Gastroesophageal sphincter (tissue), 4 donors: ENCODE measurements at regions not wholly inside any gene's neighbourhood (a gene's known extent, or its start where the extent isn't known, plus 50 kb on each side); places are given as distances from the start of the nearest gene placed in this dataset.

Source experiments
- ATAC-seq: fragments of 150-250 bp; one replicate; pipeline ENCODE4 v1.9.1; 2016; ENCODE audit warnings: mild to moderate bottlenecking, moderate library complexity
- H3K27ac ChIP-seq, 4 donors: fragments of 200-600 bp; sonication (generic) in 3 of 4; 1 replicate in 3 of 4; 2 replicates in 1 of 4; pipeline ENCODE4 v1.5.1; 2016 to 2019
- H3K27me3 ChIP-seq: fragments of 200-600 bp; sonication (generic); one replicate; pipeline ENCODE4 v1.5.1; 2019
- H3K36me3 ChIP-seq, 2 donors: fragments of 200-600 bp; sonication (generic); one replicate each; pipeline ENCODE4 v1.5.1; 2019; ENCODE audit warnings: control low read depth in 1 of 2
- H3K4me1 ChIP-seq, 3 donors: fragments of 200-600 bp; sonication (generic); 1 replicate in 2 of 3; 2 replicates in 1 of 3; pipeline ENCODE4 v1.5.1; 2016 to 2019; ENCODE audit warnings: control low read depth in 2 of 3
- H3K4me3 ChIP-seq, 2 donors: fragments of 200-600 bp; sonication (generic); one replicate each; pipeline ENCODE4 v1.5.1; 2019; ENCODE audit warnings: mild to moderate bottlenecking in 1 of 2, moderate library complexity in 1 of 2
- H3K9me3 ChIP-seq, 3 donors: fragments of 200-600 bp; sonication (generic); one replicate each; pipeline ENCODE4 v1.5.1; 2017 to 2019; ENCODE audit warnings: control low read depth in 2 of 3
- EP300 ChIP-seq: sonication (generic); formaldehyde crosslinking; IDR thresholded peaks from one replicate; pipeline ENCODE4 v1.6.1; 2017; ENCODE audit warnings: antibody characterized with exemption, mild to moderate bottlenecking
- POLR2A ChIP-seq, 2 donors: fragments of 450-650 bp; IDR thresholded peaks; one replicate each; pipeline ENCODE4 v1.6.1; 2017; ENCODE audit warnings: antibody characterized with exemption in 2 of 2, mild to moderate bottlenecking in 2 of 2, moderate library complexity in 1 of 2
- POLR2AphosphoS5 ChIP-seq: sonication (generic); formaldehyde crosslinking; IDR thresholded peaks from one replicate; pipeline ENCODE4 v1.6.1; 2017; ENCODE audit warnings: antibody characterized with exemption
- WGBS, 2 donors: methylation state at CpG; one replicate each; pipeline ENCODE4 v1.1.5; 2018; ENCODE audit warnings: low coverage in 1 of 2; 5-methylcytosine and 5-hydroxymethylcytosine counted together
- TF ChIP-seq, protein P1 (sequence below), 4 experiments: fragments of 200-600 bp in 2 of 4; fragments of 450-650 bp in 2 of 4; sonication (generic) in 1 of 4; IDR thresholded peaks; one replicate each; pipeline ENCODE4 v1.5.1; 2017 to 2019; ENCODE audit warnings: antibody characterized with exemption in 4 of 4, mild to moderate bottlenecking in 2 of 4, moderate library complexity in 2 of 4

DNA sequence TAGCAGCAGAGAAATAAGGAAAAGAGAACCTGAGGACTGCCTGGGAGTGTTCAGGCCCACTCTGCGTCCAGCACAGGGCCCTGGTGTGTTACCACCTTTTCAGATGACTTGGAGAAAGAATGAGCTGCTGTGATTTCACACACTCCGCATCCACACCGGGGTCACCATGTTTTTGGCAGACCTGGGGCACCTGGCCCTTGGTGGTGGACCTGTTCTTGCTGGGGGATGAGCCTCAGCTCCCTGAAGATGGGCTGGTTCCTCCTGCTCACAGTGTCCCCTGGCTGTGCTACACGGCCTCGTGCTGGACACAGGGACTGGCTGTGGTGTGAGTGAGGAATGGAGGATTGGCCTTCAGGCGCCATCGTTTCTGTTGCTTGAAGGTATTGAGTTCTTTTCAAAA is 1381.4 kb downstream of the TBC1D22A start:
- ATAC-seq, result no peak
- Histone ChIP-seq H3K4me3 (no peak overlapping the region), H3K4me1 (no peaks in the 10 kb centered on the region), H3K9me3 (no peaks in the 10 kb centered on the region), H3K27ac (no peak overlapping the region), H3K27me3 (peaks cover 72% of the 10 kb centered on the region), H3K36me3 (no peaks in the 10 kb centered on the region)
- 80 to 91% methylated on average over 1 to 6 of the region's 7 CpGs for WGBS, 2 donors
- TF ChIP-seq POLR2A (IDR thresholded peaks at IDR 0.05) (no peak), POLR2AphosphoS5 (no peak), EP300 (no peak)
- TF ChIP-seq, protein P1, sequence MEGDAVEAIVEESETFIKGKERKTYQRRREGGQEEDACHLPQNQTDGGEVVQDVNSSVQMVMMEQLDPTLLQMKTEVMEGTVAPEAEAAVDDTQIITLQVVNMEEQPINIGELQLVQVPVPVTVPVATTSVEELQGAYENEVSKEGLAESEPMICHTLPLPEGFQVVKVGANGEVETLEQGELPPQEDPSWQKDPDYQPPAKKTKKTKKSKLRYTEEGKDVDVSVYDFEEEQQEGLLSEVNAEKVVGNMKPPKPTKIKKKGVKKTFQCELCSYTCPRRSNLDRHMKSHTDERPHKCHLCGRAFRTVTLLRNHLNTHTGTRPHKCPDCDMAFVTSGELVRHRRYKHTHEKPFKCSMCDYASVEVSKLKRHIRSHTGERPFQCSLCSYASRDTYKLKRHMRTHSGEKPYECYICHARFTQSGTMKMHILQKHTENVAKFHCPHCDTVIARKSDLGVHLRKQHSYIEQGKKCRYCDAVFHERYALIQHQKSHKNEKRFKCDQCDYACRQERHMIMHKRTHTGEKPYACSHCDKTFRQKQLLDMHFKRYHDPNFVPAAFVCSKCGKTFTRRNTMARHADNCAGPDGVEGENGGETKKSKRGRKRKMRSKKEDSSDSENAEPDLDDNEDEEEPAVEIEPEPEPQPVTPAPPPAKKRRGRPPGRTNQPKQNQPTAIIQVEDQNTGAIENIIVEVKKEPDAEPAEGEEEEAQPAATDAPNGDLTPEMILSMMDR (IDR thresholded peaks at IDR 0.05), result no peak

DNA sequence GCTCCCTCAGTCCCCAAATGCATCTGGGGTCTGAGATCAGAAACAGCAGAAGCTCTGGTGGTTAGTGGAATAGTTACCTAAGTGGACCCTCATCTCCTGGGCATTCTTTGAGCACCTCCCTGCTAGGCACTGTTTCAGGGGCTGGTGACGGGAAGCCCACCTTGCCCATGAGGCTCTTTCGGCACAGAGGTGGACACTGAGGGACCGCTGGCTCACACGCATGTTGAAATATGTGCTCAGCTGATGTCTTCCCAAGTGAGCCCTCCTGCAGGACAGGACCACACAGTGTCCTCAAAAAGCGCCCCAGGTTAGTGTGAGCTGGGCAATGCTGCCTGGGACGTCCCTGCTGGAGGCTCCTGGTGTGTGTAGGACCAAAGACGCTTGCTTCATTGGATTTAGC is 1379.9 kb downstream of the TBC1D22A start:
- ATAC-seq, result no peak
- Histone ChIP-seq H3K27me3 (peaks cover 64% of the 10 kb centered on the region), H3K27ac (no peak overlapping the region), H3K4me3 (no peak overlapping the region), H3K4me1 (no peaks in the 10 kb centered on the region), H3K9me3 (no peaks in the 10 kb centered on the region), H3K36me3 (no peaks in the 10 kb centered on the region)
- 80 to 100% methylated on average over 1 to 2 of the region's 7 CpGs for WGBS, 2 donors
- TF ChIP-seq EP300 (no peak), POLR2A (IDR thresholded peaks at IDR 0.05) (no peak), POLR2AphosphoS5 (no peak)
- TF ChIP-seq, protein P1 (IDR thresholded peaks at IDR 0.05), result no peak

DNA sequence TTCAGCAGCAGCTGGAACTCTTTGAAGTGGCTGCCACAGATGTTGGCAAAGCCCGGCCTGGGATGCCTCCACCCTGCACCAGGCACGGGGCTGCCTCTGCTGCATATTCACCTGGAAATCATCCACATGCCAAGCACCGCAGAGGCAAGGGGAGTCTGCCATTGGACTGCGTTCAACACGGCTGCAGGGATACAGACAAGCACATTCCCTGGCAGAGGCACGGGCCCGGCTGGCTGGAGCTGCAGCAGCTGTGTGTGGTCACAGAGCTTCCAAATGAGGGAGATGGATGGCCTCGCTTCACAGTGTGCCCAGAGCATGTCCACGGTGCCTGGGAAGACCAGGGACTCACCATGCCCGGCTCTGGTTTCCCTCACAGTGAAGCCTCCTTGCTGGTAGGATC is 1378.9 kb downstream of the TBC1D22A start:
- peaks cover 58% of the 10 kb centered on the region for H3K27me3 ChIP-seq
- no peaks in the 10 kb centered on the region for H3K4me1 ChIP-seq
- H3K9me3 ChIP-seq, result no peaks in the 10 kb centered on the region
- WGBS, 2 donors, result 40% methylated on average over 1 of the region's 10 CpGs; no CpG with 5 or more reads in 1 of the 2 donors
- TF ChIP-seq, protein P1 (IDR thresholded peaks at IDR 0.05), result no peak
- TF ChIP-seq POLR2A (IDR thresholded peaks at IDR 0.05) (no peak), EP300 (no peak), POLR2AphosphoS5 (no peak)
- H3K4me3 ChIP-seq, result no peak overlapping the region
- no peaks in the 10 kb centered on the region for H3K36me3 ChIP-seq
- ATAC-seq, result no peak
- H3K27ac ChIP-seq, result no peak overlapping the region

DNA sequence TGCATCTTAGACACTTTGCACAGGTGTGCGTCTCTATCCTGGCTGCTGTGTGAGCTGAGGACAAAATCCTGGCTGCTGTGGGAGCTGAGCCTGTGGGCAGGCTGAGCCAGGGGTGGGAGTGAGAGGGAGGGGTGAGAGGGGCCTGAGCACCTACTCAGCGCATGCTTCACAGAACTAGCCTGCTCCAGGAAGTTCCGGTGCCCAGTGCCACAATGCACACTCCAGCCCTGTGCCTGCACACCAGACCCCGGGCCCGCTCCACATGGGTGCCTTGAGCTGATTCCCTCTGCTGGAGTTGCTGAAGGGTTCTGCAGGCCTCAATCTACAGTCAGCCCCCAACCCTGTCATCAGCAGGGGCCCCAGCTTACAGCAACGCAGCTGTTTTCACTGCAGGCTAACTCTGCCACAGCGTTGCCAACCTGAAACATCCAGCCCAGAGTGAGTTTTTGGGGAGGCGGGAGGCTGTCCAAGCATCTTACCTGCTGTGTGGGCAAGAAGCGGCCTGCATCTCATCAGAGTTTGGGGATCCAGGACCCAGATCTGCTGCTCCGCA is 1377.9 kb downstream of the TBC1D22A start:
- TF ChIP-seq EP300, result no peak
- no peak for TF ChIP-seq POLR2A (IDR thresholded peaks at IDR 0.05)
- TF ChIP-seq POLR2AphosphoS5, result no peak
- TF ChIP-seq, protein P1 (IDR thresholded peaks at IDR 0.05), result no peak
- peaks cover 48% of the 10 kb centered on the region for H3K27me3 ChIP-seq
- no peak for ATAC-seq

DNA sequence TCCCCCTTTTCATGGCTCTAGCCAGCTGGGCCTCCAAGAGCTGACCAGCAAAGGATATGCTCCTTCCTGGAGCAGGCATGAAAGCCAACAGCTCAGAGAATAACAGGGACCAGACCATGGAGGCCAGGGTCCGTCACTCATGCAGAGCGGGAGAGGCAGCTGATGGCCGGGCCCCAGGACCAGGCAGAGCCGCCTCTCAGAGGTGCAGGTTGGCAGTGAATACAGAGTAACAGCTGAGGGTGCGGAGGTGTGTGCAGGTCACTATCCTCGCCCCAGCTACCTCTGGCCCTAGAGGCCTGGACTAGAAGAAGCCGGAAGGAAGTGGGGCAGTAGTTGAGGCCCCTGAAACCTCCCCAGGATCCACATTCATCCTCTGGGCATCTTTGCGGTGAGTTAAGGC is 1377.3 kb downstream of the TBC1D22A start:
- no peak overlapping the region for H3K4me3 ChIP-seq
- no peak for ATAC-seq
- no peaks in the 10 kb centered on the region for H3K9me3 ChIP-seq
- H3K27ac ChIP-seq, result no peak overlapping the region
- 92% methylated on average over 4 of the region's 8 CpGs; no CpG with 5 or more reads in 1 of the 2 donors for WGBS, 2 donors
- H3K36me3 ChIP-seq, result no peaks in the 10 kb centered on the region
- TF ChIP-seq POLR2AphosphoS5, result no peak
- TF ChIP-seq EP300, result no peak
- TF ChIP-seq, protein P1 (IDR thresholded peaks at IDR 0.05), result no peak
- TF ChIP-seq POLR2A (IDR thresholded peaks at IDR 0.05), result no peak
- peaks cover 43% of the 10 kb centered on the region for H3K27me3 ChIP-seq
- no peaks in the 10 kb centered on the region for H3K4me1 ChIP-seq

More for the DNA sequence above, 1377.9 kb downstream of the TBC1D22A start:
- Histone ChIP-seq H3K4me1 (no peaks in the 10 kb centered on the region), H3K9me3 (no peaks in the 10 kb centered on the region), H3K36me3 (no peaks in the 10 kb centered on the region), H3K27ac (no peak overlapping the region), H3K4me3 (no peak overlapping the region)
- WGBS, 2 donors, result 96% methylated on average over 4 of the region's 10 CpGs; no CpG with 5 or more reads in 1 of the 2 donors
